GM23338 (cell line): ENCODE measurements at regions not wholly inside any gene's neighbourhood (a gene's known extent, or its start where the extent isn't known, plus 50 kb on each side); places are given as distances from the start of the nearest gene placed in this dataset.

Experiments
- CREB1 ChIP-seq: fragments of 250-450 bp; sonication (Bioruptor Pico); IDR thresholded peaks from 2 replicates; pipeline ENCODE4 v1.5.0; 2020; ENCODE audit warnings: low read depth, mild to moderate bottlenecking, moderate library complexity
- CTCF ChIP-seq, 2 experiments: fragments of 200-600 bp in 1 of 2; sonication (generic) in 1 of 2; conservative IDR thresholded peaks; 2 replicates each; pipeline versions ENCODE4 v1.5.1 to v1.6.1; 2016 to 2017; ENCODE audit warnings: antibody characterized with exemption in 2 of 2, low read depth in 2 of 2, mild to moderate bottlenecking in 2 of 2, moderate library complexity in 1 of 2
- EZH2 ChIP-seq: fragments of 200-600 bp; sonication (generic); IDR thresholded peaks from one replicate; pipeline ENCODE4 v1.8.0; 2017; ENCODE audit warnings: antibody characterized with exemption, mild to moderate bottlenecking, low read depth; ENCODE audit not compliant: unreplicated experiment
- STAT1 ChIP-seq: IDR thresholded peaks from one replicate; pipeline ENCODE4 v1.6.1; 2016; ENCODE audit warnings: antibody characterized with exemption; ENCODE audit not compliant: unreplicated experiment

DNA sequence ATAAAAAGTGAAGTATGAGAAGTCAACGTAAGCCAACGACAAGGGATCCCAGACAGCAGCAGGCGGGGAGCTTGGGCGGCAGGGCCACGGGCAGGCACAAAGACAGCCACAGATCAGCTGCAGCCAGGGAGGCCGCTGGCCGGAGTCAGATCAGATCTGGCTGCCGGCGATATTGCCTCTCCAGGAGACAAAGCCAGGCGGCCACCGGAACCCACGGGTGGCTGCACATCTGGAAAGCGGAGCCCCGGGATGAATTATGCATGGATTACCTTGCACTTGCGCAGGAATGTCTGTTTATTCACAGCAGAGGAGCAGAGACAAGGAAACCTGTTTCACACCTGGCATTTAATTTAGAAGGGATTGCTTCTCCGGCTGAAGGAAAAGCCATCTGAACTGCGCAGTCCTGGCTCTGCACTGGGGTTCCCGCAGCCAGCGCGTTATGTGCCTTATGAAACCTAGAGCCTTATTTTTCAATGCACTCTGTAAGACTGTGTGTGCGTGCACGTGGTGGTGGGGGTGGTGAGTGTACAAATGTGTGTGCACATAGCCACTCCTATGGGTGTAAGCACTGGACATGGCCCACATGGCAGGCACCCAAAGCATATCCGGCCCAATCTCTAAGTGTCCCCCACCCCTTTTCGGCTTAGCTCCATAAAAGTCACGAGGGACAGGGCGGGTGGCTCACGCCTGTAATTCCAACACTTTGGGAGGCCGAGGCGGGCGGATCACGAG, 427.8 kb upstream of the MCTP2 start:
- no peak for TF ChIP-seq CTCF (conservative IDR thresholded peaks at IDR 0.05; ENCODE audit: low read depth in 2 of 2)
- no peak for TF ChIP-seq EZH2
- TF ChIP-seq STAT1, result no peak
- no peak for TF ChIP-seq CREB1
